CD4-positive, alpha-beta memory T cell (primary cell): ENCODE measurements at regions not wholly inside any gene's neighbourhood (a gene's known extent, or its start where the extent isn't known, plus 50 kb on each side); places are given as distances from the start of the nearest gene placed in this dataset.

Experiments
- CTCF ChIA-PET: fragments of 350-600 bp; sonication (Branson Sonifier 250); formaldehyde crosslinking; loops from one replicate; lab custom pipeline; 2021; ENCODE audit warnings: inconsistent platforms; ENCODE audit not compliant: partially characterized antibody; lab: Charles Lee
- POLR2A ChIA-PET: fragments of 350-600 bp; sonication (Branson Sonifier 250); formaldehyde crosslinking; loops from one replicate; lab custom pipeline; 2021; ENCODE audit not compliant: partially characterized antibody; lab: Charles Lee
- DNase-seq, 5 donors: peaks; one replicate each; pipeline versions ENCODE4 v3.0.0 to v3.0.0-alpha.2; 2020 to 2022; ENCODE audit warnings: mixed read lengths in 1 of 5
- H3K27ac ChIP-seq: one replicate; pipeline ENCODE4 v1.7.0; 2013; ENCODE audit warnings: low read depth, low read length
- H3K27me3 ChIP-seq: 2 replicates; pipeline ENCODE4 v1.7.0; 2013; ENCODE audit warnings: mild to moderate bottlenecking, low read length, moderate library complexity; ENCODE audit not compliant: insufficient read depth
- H3K36me3 ChIP-seq: 2 replicates; pipeline ENCODE4 v1.7.0; 2013; ENCODE audit warnings: mild to moderate bottlenecking, low read length, moderate library complexity; ENCODE audit not compliant: insufficient read depth
- H3K4me1 ChIP-seq: 2 replicates; pipeline ENCODE4 v1.7.0; 2013; ENCODE audit warnings: mild to moderate bottlenecking, low read length, moderate library complexity; ENCODE audit not compliant: insufficient read depth
- H3K4me3 ChIP-seq, 2 donors: one replicate each; pipeline ENCODE4 v1.7.0; 2013; ENCODE audit warnings: low read length in 2 of 2, mild to moderate bottlenecking in 1 of 2
- H3K9me3 ChIP-seq, 2 donors: one replicate each; pipeline ENCODE4 v1.7.0; 2013; ENCODE audit warnings: low read length in 2 of 2, control low read depth in 1 of 2; ENCODE audit not compliant: control insufficient read depth in 1 of 2
- H3K27ac Mint-ChIP-seq, 7 donors: one replicate each; pipeline ENCODE4 v1.8.0; 2020 to 2021; ENCODE audit warnings: mixed read lengths in 7 of 7, mild to moderate bottlenecking in 6 of 7, inconsistent platforms in 3 of 7, moderate library complexity in 3 of 7
- H3K27me3 Mint-ChIP-seq, 2 donors: one replicate each; pipeline ENCODE4 v1.8.0; 2020 to 2021; ENCODE audit warnings: mixed read lengths in 2 of 2
- H3K36me3 Mint-ChIP-seq, 2 donors: one replicate each; pipeline ENCODE4 v1.8.0; 2020 to 2021; ENCODE audit warnings: mixed read lengths in 2 of 2, inconsistent platforms in 1 of 2, mild to moderate bottlenecking in 1 of 2
- H3K4me1 Mint-ChIP-seq, 4 donors: one replicate each; pipeline ENCODE4 v1.8.0; 2020 to 2021; ENCODE audit warnings: mixed read lengths in 4 of 4, mild to moderate bottlenecking in 1 of 4
- H3K4me3 Mint-ChIP-seq, 8 donors: one replicate each; pipeline ENCODE4 v1.8.0; 2020 to 2021; ENCODE audit warnings: mixed read lengths in 8 of 8, mild to moderate bottlenecking in 7 of 8, moderate library complexity in 6 of 8, inconsistent platforms in 3 of 8
- H3K9me3 Mint-ChIP-seq, 8 donors: one replicate each; pipeline ENCODE4 v1.8.0; 2020 to 2021; ENCODE audit warnings: mixed read lengths in 8 of 8, mild to moderate bottlenecking in 5 of 8, inconsistent platforms in 3 of 8, moderate library complexity in 1 of 8
- intact Hi-C: fragments of 100-400 bp; cut with micrococcal nuclease; formaldehyde crosslinking; loops from one replicate; pipeline ENCODE4 v1.15.1; 2023

- H3K27me3 Mint-ChIP-seq, result no peaks in the 10 kb centered on the region
- POLR2A ChIA-PET, result no interaction called here
- intact Hi-C loops, result no loop called here
- H3K4me1 Mint-ChIP-seq, result no peaks in the 10 kb centered on the region
- no peaks in the 10 kb centered on the region for H3K36me3 ChIP-seq
- DNase-seq, result no peak
- H3K4me3 ChIP-seq, result no peak overlapping the region
- no peaks in the 10 kb centered on the region for H3K9me3 ChIP-seq
- H3K27ac ChIP-seq, result no peak overlapping the region
- no peak overlapping the region for H3K4me3 Mint-ChIP-seq
- no peaks in the 10 kb centered on the region for H3K4me1 ChIP-seq
- H3K27me3 ChIP-seq, result no peaks in the 10 kb centered on the region
- CTCF ChIA-PET, result no interaction called here
- peaks cover 0 to 2% of the 10 kb centered on the region in 2 donors for H3K36me3 Mint-ChIP-seq
- H3K9me3 Mint-ChIP-seq, result peaks cover 0 to 15% (median 8%) of the 10 kb centered on the region in 8 donors
- H3K27ac Mint-ChIP-seq, result no peak overlapping the region
These were observed 358.5 kb upstream of the PMFBP1 start for GRCh38 chr16:72530434-72530833.

- CTCF ChIA-PET, result no interaction called here
- Mint-ChIP-seq H3K4me3 (no peak overlapping the region), H3K36me3 (peaks cover 2 to 14% of the 10 kb centered on the region in 2 donors), H3K27me3 (no peaks in the 10 kb centered on the region), H3K4me1 (no peaks in the 10 kb centered on the region), H3K27ac (peak overlapping the region in 1 of 7 donors; percentile 35), H3K9me3 (peaks cover 0 to 34% (median 5%) of the 10 kb centered on the region in 8 donors)
- Histone ChIP-seq H3K4me1 (no peaks in the 10 kb centered on the region), H3K4me3 (no peak overlapping the region), H3K9me3 (no peaks in the 10 kb centered on the region), H3K27ac (no peak overlapping the region), H3K36me3 (no peaks in the 10 kb centered on the region), H3K27me3 (no peaks in the 10 kb centered on the region)
- intact Hi-C loops, result no loop called here
- DNase-seq, result no peak
- POLR2A ChIA-PET, result no interaction called here
These were observed 351.1 kb upstream of the PMFBP1 start for GRCh38 chr16:72523087-72523486.

GRCh38 chr16:72517154-72517553, 345.2 kb upstream of the PMFBP1 start:
- H3K9me3 ChIP-seq, result no peaks in the 10 kb centered on the region
- H3K27me3 ChIP-seq, result no peaks in the 10 kb centered on the region
- H3K4me1 ChIP-seq, result no peaks in the 10 kb centered on the region
- intact Hi-C loops, result no loop called here
- H3K27ac Mint-ChIP-seq, result no peak overlapping the region
- H3K4me3 ChIP-seq, result no peak overlapping the region
- peaks cover 2 to 7% of the 10 kb centered on the region in 2 donors for H3K36me3 Mint-ChIP-seq
- no peak overlapping the region for H3K4me3 Mint-ChIP-seq
- ChIA-PET POLR2A (no interaction called here), CTCF (no interaction called here)
- no peak overlapping the region for H3K27ac ChIP-seq
- no peak for DNase-seq
- H3K4me1 Mint-ChIP-seq, result no peaks in the 10 kb centered on the region
- H3K36me3 ChIP-seq, result no peaks in the 10 kb centered on the region
- no peaks in the 10 kb centered on the region for H3K27me3 Mint-ChIP-seq
- peaks cover 0 to 16% (median 4%) of the 10 kb centered on the region in 8 donors for H3K9me3 Mint-ChIP-seq

- no peaks in the 10 kb centered on the region for H3K27me3 Mint-ChIP-seq
- no peak overlapping the region for H3K27ac Mint-ChIP-seq
- ChIA-PET POLR2A (no interaction called here), CTCF (no interaction called here)
- no peaks in the 10 kb centered on the region for H3K27me3 ChIP-seq
- intact Hi-C loops, result no loop called here
- no peak overlapping the region for H3K4me3 ChIP-seq
- no peaks in the 10 kb centered on the region for H3K4me1 ChIP-seq
- H3K4me3 Mint-ChIP-seq, result no peak overlapping the region
- no peak for DNase-seq
- H3K9me3 Mint-ChIP-seq, result peaks cover 0 to under 1% (median 0%) of the 10 kb centered on the region in 8 donors
- no peaks in the 10 kb centered on the region for H3K36me3 Mint-ChIP-seq
- no peak overlapping the region for H3K27ac ChIP-seq
- H3K4me1 Mint-ChIP-seq, result no peaks in the 10 kb centered on the region
- H3K36me3 ChIP-seq, result no peaks in the 10 kb centered on the region
- no peaks in the 10 kb centered on the region for H3K9me3 ChIP-seq
These were observed 339.2 kb upstream of the PMFBP1 start for GRCh38 chr16:72511171-72511570.

- Mint-ChIP-seq H3K4me3 (no peak overlapping the region), H3K4me1 (no peaks in the 10 kb centered on the region), H3K27ac (no peak overlapping the region), H3K27me3 (peaks cover 0 to 2% of the 10 kb centered on the region in 2 donors), H3K36me3 (no peaks in the 10 kb centered on the region), H3K9me3 (no peaks in the 10 kb centered on the region)
- DNase-seq, result no peak
- H3K36me3 ChIP-seq, result no peaks in the 10 kb centered on the region
- intact Hi-C loops, result no loop called here
- H3K9me3 ChIP-seq, result no peaks in the 10 kb centered on the region
- ChIA-PET CTCF (no interaction called here), POLR2A (no interaction called here)
- H3K27ac ChIP-seq, result no peak overlapping the region
- H3K27me3 ChIP-seq, result no peaks in the 10 kb centered on the region
- H3K4me1 ChIP-seq, result no peaks in the 10 kb centered on the region
- no peak overlapping the region for H3K4me3 ChIP-seq
These were observed 336.2 kb upstream of the PMFBP1 start for GRCh38 chr16:72508191-72508590.

- H3K9me3 ChIP-seq, result no peaks in the 10 kb centered on the region
- Mint-ChIP-seq H3K9me3 (no peaks in the 10 kb centered on the region), H3K4me1 (peaks cover 0 to 6% (median 2%) of the 10 kb centered on the region in 4 donors), H3K27me3 (peaks cover 0 to 2% of the 10 kb centered on the region in 2 donors), H3K36me3 (no peaks in the 10 kb centered on the region), H3K27ac (peak overlapping the region in 1 of 7 donors; percentile 78), H3K4me3 (no peak overlapping the region)
- no peak overlapping the region for H3K4me3 ChIP-seq
- H3K36me3 ChIP-seq, result no peaks in the 10 kb centered on the region
- ChIA-PET CTCF (interaction anchor here (1.2 to 1.3 kb wide), 2 partner anchors 330 to 332 kb away, joined by 3 to 4 read pairs; no protein-coding TSS in a partner anchor), POLR2A (interaction anchor here (1.1 kb wide), 1 partner anchor 354 kb away, joined by 3 read pairs; no protein-coding TSS in a partner anchor)
- H3K4me1 ChIP-seq, result no peaks in the 10 kb centered on the region
- H3K27ac ChIP-seq, result no peak overlapping the region
- intact Hi-C loops, result loop anchor here (5.0 kb wide), 1 partner anchor 1455 kb away; no protein-coding TSS in a partner anchor
- no peak for DNase-seq
- no peaks in the 10 kb centered on the region for H3K27me3 ChIP-seq
These were observed 330.6 kb upstream of the PMFBP1 start for GRCh38 chr16:72502594-72503005.

GRCh38 chr16:72501739-72502593, 330.0 kb upstream of the PMFBP1 start:
- Histone ChIP-seq H3K4me3 (no peak overlapping the region), H3K9me3 (no peaks in the 10 kb centered on the region), H3K36me3 (no peaks in the 10 kb centered on the region), H3K27me3 (no peaks in the 10 kb centered on the region), H3K27ac (no peak overlapping the region), H3K4me1 (no peaks in the 10 kb centered on the region)
- Mint-ChIP-seq H3K36me3 (no peaks in the 10 kb centered on the region), H3K9me3 (no peaks in the 10 kb centered on the region), H3K4me1 (peaks cover 0 to 6% (median 2%) of the 10 kb centered on the region in 4 donors), H3K4me3 (no peak overlapping the region), H3K27ac (peak overlapping the region in 2 of 7 donors; percentile 32 to 78), H3K27me3 (peaks cover 0 to 2% of the 10 kb centered on the region in 2 donors)
- peak in 2 of 5 donors; percentile 1 to 38 for DNase-seq
- intact Hi-C loops, result loop anchor here (5.0 kb wide), 1 partner anchor 1455 kb away; no protein-coding TSS in a partner anchor
- CTCF ChIA-PET, result interaction anchor here (1.3 kb wide), 1 partner anchor 331 kb away, joined by 4 read pairs; no protein-coding TSS in a partner anchor
- POLR2A ChIA-PET, result interaction anchor here (1.1 kb wide), 1 partner anchor 355 kb away, joined by 3 read pairs; no protein-coding TSS in a partner anchor
